GM23248 (cell line): ENCODE measurements at regions not wholly inside any gene's neighbourhood (a gene's known extent, or its start where the extent isn't known, plus 50 kb on each side); places are given as distances from the start of the nearest gene placed in this dataset.

Experiments used
- DNase-seq: peaks from one replicate; pipeline ENCODE4 v3.0.0-alpha.2; 2015
- H2AFZ ChIP-seq: fragments of 200-600 bp; sonication (generic); 2 replicates; pipeline ENCODE4 v1.6.1; 2016; ENCODE audit warnings: antibody characterized with exemption
- H3F3A ChIP-seq: fragments of 200-600 bp; sonication (generic); 2 replicates; pipeline ENCODE4 v1.6.1; 2016; ENCODE audit warnings: mild to moderate bottlenecking, antibody characterized with exemption, mixed run types; ENCODE audit not compliant: insufficient read depth
- H3K27ac ChIP-seq: fragments of 200-600 bp; sonication (generic); 2 replicates; pipeline ENCODE4 v1.5.1; 2016; ENCODE audit warnings: mild to moderate bottlenecking
- H3K27me3 ChIP-seq: fragments of 200-600 bp; sonication (generic); replicated peaks from 2 replicates; pipeline ENCODE4 v1.6.1; 2016; ENCODE audit warnings: mild to moderate bottlenecking; ENCODE audit not compliant: insufficient read depth
- H3K36me3 ChIP-seq: fragments of 200-600 bp; sonication (generic); 2 replicates; pipeline ENCODE4 v1.6.1; 2016; ENCODE audit warnings: low read depth, mild to moderate bottlenecking
- H3K4me1 ChIP-seq: fragments of 200-600 bp; sonication (generic); 2 replicates; pipeline ENCODE4 v1.6.1; 2016; ENCODE audit warnings: mild to moderate bottlenecking; ENCODE audit not compliant: insufficient read depth
- H3K4me2 ChIP-seq: fragments of 200-600 bp; sonication (generic); one replicate; pipeline ENCODE4 v1.6.1; 2016; ENCODE audit warnings: mild to moderate bottlenecking; ENCODE audit not compliant: unreplicated experiment
- H3K4me3 ChIP-seq: fragments of 200-600 bp; sonication (generic); 2 replicates; pipeline ENCODE4 v1.5.1; 2016; ENCODE audit warnings: mild to moderate bottlenecking
- H3K79me2 ChIP-seq: fragments of 200-600 bp; sonication (generic); 2 replicates; pipeline ENCODE4 v1.6.1; 2016; ENCODE audit warnings: mild to moderate bottlenecking; ENCODE audit not compliant: insufficient read depth
- H3K9ac ChIP-seq: fragments of 200-600 bp; sonication (generic); 2 replicates; pipeline ENCODE4 v1.6.1; 2016; ENCODE audit warnings: mild to moderate bottlenecking
- H3K9me2 ChIP-seq: fragments of 200-600 bp; sonication (generic); 2 replicates; pipeline ENCODE4 v1.6.1; 2016; ENCODE audit warnings: mixed run types, mild to moderate bottlenecking, moderate library complexity; ENCODE audit not compliant: insufficient read depth
- H3K9me3 ChIP-seq: fragments of 200-600 bp; sonication (generic); one replicate; pipeline ENCODE4 v1.6.1; 2017; ENCODE audit warnings: low read depth
- H4K20me1 ChIP-seq: fragments of 200-600 bp; sonication (generic); 2 replicates; pipeline ENCODE4 v1.6.0; 2016; ENCODE audit not compliant: insufficient read depth
- EZH2 ChIP-seq: fragments of 200-600 bp; sonication (generic); IDR thresholded peaks from 2 replicates; pipeline ENCODE4 v1.6.1; 2018; ENCODE audit warnings: antibody characterized with exemption, mild to moderate bottlenecking; ENCODE audit not compliant: insufficient read depth, poor library complexity, severe bottlenecking
- EZH2phosphoT487 ChIP-seq: fragments of 200-600 bp; sonication (generic); IDR thresholded peaks from 2 replicates; pipeline ENCODE4 v1.6.1; 2018; ENCODE audit warnings: antibody characterized with exemption, moderate library complexity, mild to moderate bottlenecking, low read depth; ENCODE audit not compliant: insufficient read depth
- WGBS, 2 experiments: methylation state at CpG; one replicate each; pipeline ENCODE4 v1.1.6; 2015 to 2017; ENCODE audit warnings: low lambda C conversion rate in 2 of 2, low coverage in 1 of 2; ENCODE audit errors: missing lambda C conversion rate in 2 of 2; 5-methylcytosine and 5-hydroxymethylcytosine counted together
- in situ Hi-C: fragments of 300-500 bp; cut with MboI; formaldehyde crosslinking; loops from 2 replicates; pipeline ENCODE4 v1.15.0; 2020

- H3F3A ChIP-seq: no peaks in the 10 kb centered on the region
- no peak overlapping the region for H3K27ac ChIP-seq
- H2AFZ ChIP-seq: no peak overlapping the region
- in situ Hi-C loops: no loop called here
- no peak overlapping the region for H3K4me2 ChIP-seq
- H4K20me1 ChIP-seq: no peaks in the 10 kb centered on the region
- H3K36me3 ChIP-seq: no peaks in the 10 kb centered on the region
- no peak for DNase-seq
- no peaks in the 10 kb centered on the region for H3K9me3 ChIP-seq
- no peaks in the 10 kb centered on the region for H3K79me2 ChIP-seq
- no peaks in the 10 kb centered on the region for H3K9me2 ChIP-seq
- H3K9ac ChIP-seq: no peak overlapping the region
- TF ChIP-seq EZH2phosphoT487 (no peak), EZH2 (no peak)
- H3K4me1 ChIP-seq: no peaks in the 10 kb centered on the region
- 22 to 27% methylated on average over 4 of the region's 4 CpGs for WGBS, 2 experiments
- no peak overlapping the region for H3K4me3 ChIP-seq
- H3K27me3 ChIP-seq: no peaks in the 10 kb centered on the region
Observed at GRCh38 chr1:38538834-38539233, 320.7 kb downstream of the RRAGC start.

DNA sequence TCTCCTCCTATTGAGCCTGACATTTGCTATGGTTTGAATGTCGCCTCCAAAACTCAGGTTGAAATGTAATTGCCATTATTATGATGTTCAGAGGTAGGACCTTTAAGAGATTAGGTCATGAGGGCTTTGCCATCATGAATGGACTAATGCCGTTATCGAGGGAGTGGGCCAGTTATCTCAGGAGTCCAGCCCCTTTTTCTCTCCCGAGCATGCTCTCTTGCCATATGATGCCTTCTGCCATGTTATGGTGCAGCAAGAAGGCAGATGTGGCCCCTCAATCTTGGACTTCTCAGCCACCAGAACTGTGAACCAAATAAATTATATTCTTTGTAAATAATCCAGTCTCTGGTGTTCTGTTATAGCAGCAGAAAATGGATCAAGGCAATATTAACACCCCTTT, 323.5 kb downstream of the RRAGC start:
- Histone ChIP-seq H3K27ac (no peak overlapping the region), H3K4me1 (no peaks in the 10 kb centered on the region), H3K4me3 (no peak overlapping the region), H3K4me2 (no peak overlapping the region), H3F3A (no peaks in the 10 kb centered on the region), H3K27me3 (no peaks in the 10 kb centered on the region), H3K36me3 (no peaks in the 10 kb centered on the region), H4K20me1 (no peaks in the 10 kb centered on the region), H2AFZ (no peak overlapping the region), H3K9ac (no peak overlapping the region), H3K9me3 (no peaks in the 10 kb centered on the region), H3K79me2 (no peaks in the 10 kb centered on the region), H3K9me2 (no peaks in the 10 kb centered on the region)
- DNase-seq: no peak
- 7 to 15% methylated on average over 4 of the region's 4 CpGs for WGBS, 2 experiments
- no peak for TF ChIP-seq EZH2
- TF ChIP-seq EZH2phosphoT487: no peak
- in situ Hi-C loops: no loop called here

- no peak for DNase-seq
- WGBS, 2 experiments: 49 to 55% methylated on average over 7 of the region's 7 CpGs
- no peak overlapping the region for H2AFZ ChIP-seq
- no peak overlapping the region for H3K27ac ChIP-seq
- H3F3A ChIP-seq: no peaks in the 10 kb centered on the region
- no peaks in the 10 kb centered on the region for H3K9me2 ChIP-seq
- TF ChIP-seq EZH2: no peak
- TF ChIP-seq EZH2phosphoT487: no peak
- H3K36me3 ChIP-seq: no peaks in the 10 kb centered on the region
- in situ Hi-C loops: no loop called here
- H3K4me3 ChIP-seq: no peak overlapping the region
- H4K20me1 ChIP-seq: no peaks in the 10 kb centered on the region
- no peaks in the 10 kb centered on the region for H3K27me3 ChIP-seq
- no peak overlapping the region for H3K9ac ChIP-seq
- H3K4me1 ChIP-seq: no peaks in the 10 kb centered on the region
- no peaks in the 10 kb centered on the region for H3K9me3 ChIP-seq
- H3K79me2 ChIP-seq: no peaks in the 10 kb centered on the region
- H3K4me2 ChIP-seq: no peak overlapping the region
Observed at GRCh38 chr1:38534473-38534823, 325.1 kb downstream of the RRAGC start.

DNA sequence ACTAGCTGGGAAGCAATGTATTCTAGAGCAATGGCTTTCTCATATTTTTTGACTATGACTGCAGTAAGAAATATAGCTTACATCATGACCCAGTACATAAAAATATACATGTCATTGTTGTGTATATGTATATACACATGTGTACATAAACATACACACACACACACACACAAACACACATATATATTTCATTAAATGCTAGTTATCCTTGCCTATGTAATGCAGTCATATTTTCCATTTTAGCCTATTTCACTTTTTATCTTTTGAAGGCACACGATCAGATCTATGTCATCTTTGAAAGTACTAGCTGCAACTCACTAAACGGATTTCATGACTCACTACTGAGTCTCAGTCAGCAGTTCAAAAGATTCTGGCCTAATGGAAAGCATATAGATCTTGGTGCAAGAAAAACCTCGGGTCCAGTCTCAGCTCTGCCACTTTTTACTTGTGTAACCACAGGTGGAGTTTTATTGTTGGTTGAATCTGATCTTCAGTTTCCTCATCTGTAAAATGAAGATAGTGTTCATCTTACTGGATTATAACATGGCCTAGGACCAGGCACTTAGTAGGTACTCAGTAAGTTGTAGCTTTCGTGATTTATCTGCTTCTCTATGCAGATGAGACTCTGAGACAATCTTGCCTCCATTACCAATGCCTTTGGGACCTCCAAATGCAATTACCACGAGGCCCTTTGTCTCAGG, 325.6 kb downstream of the RRAGC start:
- Histone ChIP-seq H3F3A (no peaks in the 10 kb centered on the region), H2AFZ (no peak overlapping the region), H3K4me3 (no peak overlapping the region), H3K27ac (no peak overlapping the region), H3K4me1 (no peaks in the 10 kb centered on the region), H3K9me3 (no peaks in the 10 kb centered on the region), H3K9me2 (no peaks in the 10 kb centered on the region), H3K27me3 (no peaks in the 10 kb centered on the region), H3K79me2 (no peaks in the 10 kb centered on the region), H3K36me3 (no peaks in the 10 kb centered on the region), H3K4me2 (no peak overlapping the region), H3K9ac (no peak overlapping the region), H4K20me1 (no peaks in the 10 kb centered on the region)
- peak; percentile 8 for DNase-seq
- in situ Hi-C loops: no loop called here
- TF ChIP-seq EZH2phosphoT487: no peak
- TF ChIP-seq EZH2: no peak
- 14 to 16% methylated on average over 5 of the region's 5 CpGs for WGBS, 2 experiments

DNA sequence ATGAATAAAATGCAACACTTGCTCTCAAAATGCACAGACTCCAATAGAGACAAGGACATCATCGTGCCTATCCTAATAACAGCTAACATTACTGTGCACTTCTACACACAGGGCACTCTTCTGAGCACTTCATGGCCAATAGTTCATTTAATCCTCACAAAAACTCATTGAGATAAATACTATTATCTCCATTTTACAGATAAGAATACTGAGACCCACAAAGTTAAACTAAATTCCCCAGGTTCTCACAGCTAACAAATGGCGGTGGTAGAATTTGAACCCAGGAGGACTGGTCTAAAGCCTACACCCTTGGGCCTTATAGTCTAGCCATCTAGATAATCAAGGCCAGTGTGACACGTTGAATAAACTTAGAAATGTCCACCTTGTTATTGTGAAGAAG, 328.6 kb downstream of the RRAGC start:
- Histone ChIP-seq H3K4me1 (no peaks in the 10 kb centered on the region), H3K4me2 (no peak overlapping the region), H3K27ac (no peak overlapping the region), H4K20me1 (no peaks in the 10 kb centered on the region), H3K9me2 (no peaks in the 10 kb centered on the region), H3F3A (no peaks in the 10 kb centered on the region), H3K9me3 (no peaks in the 10 kb centered on the region), H3K79me2 (no peaks in the 10 kb centered on the region), H3K27me3 (no peaks in the 10 kb centered on the region), H3K9ac (no peak overlapping the region), H2AFZ (no peak overlapping the region), H3K36me3 (no peaks in the 10 kb centered on the region), H3K4me3 (no peak overlapping the region)
- 16 to 18% methylated on average over 3 of the region's 3 CpGs for WGBS, 2 experiments
- no peak for DNase-seq
- TF ChIP-seq EZH2 (no peak), EZH2phosphoT487 (no peak)
- in situ Hi-C loops: no loop called here
